ENCODE measurements at regions not wholly inside any gene's neighbourhood (a gene's known extent, or its start where the extent isn't known, plus 50 kb on each side); places are given as distances from the start of the nearest gene placed in this dataset.

DNA sequence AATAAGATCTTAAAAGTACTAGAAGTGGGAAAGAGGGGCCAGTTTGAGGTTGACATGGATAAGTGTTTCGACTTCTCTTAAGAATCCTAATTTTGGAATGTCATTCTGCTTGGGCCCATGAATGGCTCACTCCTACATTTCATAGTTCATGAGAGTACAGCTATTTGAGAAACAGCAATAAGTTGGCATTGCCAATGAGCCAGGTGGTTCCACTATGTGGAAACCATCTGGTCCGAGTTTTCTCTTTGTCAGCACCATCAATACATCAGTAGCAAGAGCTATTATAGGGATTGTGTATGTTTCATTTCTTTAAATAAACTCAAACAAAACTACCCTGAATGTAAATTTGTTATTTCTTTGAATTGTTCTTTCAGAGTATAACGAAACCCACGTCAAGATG is 78.1 kb upstream of the NEBL start:
- DNase-seq (ENCODE audit: low spot score) = no peak

DNA sequence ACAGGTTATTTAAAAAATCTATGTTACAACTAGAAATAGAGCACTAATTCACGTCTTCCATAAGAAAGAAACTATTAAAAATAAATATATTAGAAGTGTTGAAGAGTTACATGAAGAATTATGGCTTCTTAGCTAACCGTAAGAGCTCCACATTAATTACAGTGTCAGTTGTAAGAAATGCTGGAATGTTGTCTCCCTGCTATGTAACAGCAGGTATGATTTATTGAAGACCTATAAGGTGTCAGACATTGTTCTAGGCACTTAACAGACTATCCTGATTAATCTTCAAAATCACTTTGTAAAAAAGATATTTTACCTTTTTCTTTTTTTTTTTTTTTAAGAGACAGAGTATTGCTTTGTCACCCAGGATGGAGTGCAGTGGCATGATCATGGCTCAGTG is 75.8 kb upstream of the NEBL start:
- no peak for DNase-seq (ENCODE audit: low spot score)

DNA sequence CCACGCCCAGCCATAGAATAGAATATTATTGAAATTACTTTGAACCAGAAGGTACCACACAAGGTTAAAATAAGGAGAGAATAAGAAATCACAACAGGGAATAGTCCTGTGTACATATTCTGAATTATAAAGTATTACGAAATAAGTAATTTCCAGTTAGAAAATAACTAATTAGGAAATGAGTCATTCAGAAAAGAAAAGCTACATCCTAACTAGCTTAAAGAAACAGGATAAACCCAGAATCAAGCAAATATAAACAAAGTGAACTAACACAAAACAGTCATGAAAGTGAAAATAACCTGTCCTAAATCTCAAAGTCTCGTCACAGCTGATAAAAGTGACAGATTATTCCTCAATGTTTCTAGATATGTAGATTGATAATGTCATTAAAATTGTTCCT is 74.8 kb upstream of the NEBL start:
- DNase-seq (ENCODE audit: low spot score) = no peak

DNA sequence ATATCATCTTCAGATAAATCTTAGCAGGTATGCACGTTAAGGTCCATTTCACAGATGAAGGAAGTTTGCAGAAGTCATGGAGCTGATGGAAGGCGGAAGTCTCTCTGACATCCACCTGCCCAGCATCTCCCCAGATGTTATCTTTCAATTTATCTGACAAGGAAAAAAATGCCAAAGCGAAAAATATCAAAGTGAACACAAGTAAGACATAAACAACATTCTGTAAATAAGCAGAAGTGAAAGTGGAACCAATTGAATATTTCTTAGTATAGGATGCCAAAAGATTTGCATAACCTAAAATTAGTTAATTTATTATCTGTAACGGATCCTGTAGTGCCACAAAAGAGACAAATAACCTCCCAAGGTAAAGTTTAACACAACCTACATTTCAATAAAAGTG is 73.6 kb upstream of the NEBL start:
- DNase-seq (ENCODE audit: low spot score) = no peak

DNA sequence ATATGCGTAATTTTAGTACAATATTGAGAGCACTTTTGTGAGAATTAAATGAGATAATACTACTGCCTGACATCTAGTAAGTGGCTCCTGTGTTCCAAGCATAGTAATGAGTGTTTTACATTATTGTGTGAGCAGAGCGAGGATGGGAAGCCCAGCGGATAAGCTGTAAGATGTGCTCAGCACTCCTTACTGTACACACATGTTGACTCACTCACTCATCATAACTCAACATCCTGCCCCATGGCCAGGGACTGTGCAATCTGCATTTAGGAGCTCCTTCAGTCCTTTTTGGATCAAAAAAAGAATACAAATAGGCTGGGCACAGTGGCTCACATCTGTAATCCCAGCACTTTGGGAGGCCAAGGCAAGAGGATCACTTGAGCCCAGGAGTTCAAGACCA is 72.9 kb upstream of the NEBL start:
- DNase-seq (ENCODE audit: low spot score) = no peak

DNA sequence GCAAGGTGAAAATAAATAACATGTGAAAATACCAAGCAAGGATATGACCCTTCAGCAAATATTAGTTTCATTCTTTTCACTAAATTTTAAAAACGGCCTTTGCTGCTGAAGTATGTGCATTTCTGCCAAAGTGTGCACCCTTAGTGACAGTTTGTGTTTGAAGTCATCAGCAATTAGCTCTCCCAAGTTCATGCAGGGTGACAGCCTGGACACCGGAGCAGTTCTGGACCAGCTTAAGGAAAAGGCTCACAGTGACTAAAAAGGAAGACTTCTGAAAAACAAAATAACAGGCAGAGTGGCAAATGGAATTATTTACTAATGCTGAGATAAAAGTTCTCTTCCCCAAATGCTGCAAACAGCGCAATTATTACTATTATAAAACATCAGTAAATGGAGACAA is 69.3 kb upstream of the NEBL start:
- DNase-seq (ENCODE audit: low spot score) = no peak

DNA sequence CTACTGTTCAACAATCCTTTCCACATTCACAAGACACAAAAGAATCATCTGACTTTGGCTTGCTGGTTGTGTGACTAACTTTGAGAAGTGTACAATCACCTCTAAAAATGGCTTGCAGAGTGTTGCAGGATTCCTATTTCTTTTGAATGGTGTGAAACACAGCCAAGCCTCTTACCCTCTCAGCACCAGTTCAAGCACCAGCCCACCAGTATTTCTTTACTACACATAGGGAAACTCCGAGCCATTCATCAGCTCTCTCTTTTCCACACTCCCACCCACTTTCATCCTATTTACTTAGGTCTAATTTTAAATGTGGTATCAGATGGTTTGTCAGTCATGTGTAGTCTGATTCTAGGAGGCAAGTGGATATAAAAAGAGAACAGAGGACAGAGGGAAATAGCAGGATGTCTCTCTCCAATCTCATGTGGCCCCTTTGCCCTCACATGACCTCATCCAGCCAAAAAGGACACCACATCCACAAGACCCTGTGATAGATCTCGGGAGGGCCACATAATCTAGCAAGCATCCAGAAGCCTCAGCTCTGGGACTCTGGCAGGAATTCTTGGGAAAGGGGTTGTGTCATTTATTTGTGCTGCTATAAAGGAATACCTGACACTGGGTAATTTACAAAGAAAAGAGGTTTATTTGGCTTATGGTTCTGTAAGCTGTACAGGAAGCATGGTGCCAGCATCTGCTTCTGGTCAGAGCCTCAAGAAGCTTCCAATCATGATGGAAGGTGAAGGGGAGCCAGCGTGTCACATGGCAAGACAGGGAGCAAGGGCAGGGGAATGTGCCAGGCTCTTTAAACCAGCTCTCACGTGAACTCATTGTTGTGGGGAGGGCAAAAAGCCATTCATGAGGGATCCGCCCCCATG is 66.8 kb upstream of the NEBL start:
- DNase-seq (ENCODE audit: low spot score) = no peak

DNA sequence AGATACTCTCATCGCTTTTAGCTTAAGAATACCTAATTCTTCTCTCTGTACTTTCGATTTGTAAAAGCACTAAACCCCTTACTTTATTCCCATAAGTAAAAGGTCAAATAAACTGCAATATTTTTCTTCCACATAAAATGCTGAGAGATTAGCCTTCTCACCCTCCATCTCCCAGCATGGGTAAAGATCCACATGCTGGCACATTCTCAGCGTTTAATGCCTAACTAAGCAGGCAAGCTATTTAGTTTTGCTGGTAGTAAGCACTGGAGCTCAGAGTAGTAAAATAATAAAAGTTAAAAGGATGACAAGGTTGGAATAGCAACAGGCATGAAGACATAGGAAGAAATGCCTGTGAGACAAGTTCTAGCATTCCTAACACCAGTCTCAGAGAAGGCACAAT is 65.9 kb upstream of the NEBL start:
- DNase-seq (ENCODE audit: low spot score) = no peak

DNA sequence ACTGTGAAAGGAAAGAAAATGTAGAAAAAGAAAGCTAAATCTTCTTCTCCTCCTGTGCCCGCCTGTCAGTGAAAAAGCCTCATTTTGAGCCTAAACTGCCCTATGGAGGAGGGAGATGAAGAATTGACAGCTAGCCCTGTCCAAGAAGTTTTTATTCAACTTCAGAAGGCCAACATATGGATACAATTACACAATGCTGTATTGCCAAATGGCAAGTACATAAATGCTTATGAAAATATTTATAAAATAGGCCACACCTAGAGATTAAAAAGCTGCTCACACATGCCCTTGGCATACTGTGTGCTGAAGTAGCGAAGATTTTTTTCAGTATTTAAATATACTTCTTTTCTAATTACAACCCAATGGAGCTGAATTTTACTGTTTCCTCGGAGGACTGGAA is 65.1 kb upstream of the NEBL start:
- DNase-seq (ENCODE audit: low spot score) = no peak

DNA sequence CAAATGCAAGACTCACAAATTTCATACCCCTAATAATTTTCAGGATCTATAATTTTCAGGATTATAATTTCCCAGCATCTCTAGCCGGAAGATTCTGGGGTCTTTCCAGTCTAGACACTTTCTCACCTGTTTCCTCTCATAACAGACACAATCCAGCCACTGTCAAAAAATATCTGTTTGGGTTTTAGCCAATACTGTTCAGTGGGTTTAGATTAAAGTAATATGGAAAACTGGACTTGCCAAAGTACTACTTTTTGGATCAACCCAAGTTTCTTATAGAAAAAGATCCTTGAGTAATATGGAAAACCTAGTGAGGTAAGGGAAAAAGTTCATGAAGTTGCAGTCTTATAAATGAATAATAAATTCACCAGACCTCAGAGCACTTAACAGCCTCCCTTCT is 62.1 kb upstream of the NEBL start:
- DNase-seq (ENCODE audit: low spot score) = no peak

DNA sequence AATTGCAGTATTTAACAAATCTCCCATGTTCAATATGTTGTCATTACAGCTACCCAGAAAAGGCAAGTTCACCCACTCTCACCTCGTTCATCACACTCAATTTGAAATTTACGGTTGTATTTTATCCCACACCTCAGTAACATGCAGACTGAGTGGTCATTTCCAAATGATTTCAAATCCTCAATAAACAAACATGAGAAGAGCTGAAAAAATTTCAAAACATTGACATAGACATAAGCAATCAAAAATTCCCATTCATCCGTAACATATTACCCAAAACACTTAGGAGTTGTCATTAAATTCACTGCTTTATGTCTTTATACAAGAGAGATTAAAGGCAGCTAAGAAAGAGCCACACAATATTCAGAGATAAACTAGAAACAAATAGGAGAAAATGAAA is 61.7 kb upstream of the NEBL start:
- DNase-seq (ENCODE audit: low spot score) = no peak

DNA sequence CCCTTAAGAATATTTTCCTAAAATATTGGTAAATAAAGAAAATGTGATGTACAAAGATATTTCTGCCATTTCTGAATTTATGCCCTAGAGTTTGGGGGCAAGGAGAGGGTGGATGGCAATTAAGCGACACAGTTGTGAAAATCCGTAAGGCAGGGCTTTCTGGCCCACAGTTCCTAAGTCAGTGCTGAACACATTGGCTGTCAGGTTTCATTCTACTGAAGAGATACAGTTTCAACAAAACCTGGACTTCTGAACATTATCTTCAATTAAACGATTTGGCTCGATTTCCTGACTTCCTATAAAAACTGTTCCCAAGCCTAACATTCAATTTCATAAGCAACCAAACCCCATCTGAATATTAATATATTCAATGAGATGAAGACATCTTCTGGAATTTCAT is 61.1 kb upstream of the NEBL start:
- DNase-seq (ENCODE audit: low spot score) = no peak

DNA sequence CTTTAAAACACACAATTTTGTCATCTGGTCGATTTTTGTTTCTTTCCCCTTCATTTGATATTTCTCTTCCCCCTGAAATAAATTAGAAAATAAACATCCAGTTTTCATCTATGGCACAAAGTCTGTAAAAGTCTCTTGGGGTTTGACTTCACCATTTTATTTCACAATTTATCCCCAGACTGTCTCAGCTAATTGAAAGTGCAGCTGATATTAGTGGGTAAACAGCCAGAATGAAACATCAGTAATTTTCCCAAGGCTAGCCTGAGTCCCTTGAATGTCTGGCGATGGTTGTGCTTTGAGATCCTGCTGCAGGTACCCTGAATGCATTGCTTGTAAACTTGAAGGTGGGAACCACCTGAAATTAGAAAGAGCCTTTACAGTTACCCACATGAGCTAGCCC is 60.6 kb upstream of the NEBL start:
- DNase-seq (ENCODE audit: low spot score) = no peak

DNA sequence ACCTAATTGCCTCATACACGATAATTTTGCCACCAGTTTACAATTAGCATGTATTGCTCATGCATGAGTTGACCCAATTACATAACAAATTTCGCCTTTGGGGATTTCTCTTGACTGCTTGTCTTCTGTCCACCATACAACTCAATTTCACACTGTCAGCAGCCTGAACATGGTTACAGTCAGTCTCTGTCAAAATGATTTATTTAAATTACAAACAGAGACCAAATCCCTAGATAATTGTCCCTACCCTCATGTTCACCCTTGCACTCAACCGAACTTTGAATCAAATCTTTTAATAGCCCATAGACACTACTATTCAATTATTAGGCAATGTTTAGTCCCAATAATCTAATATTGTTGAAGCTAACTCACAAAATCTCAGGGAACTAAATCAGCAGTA is 59.7 kb upstream of the NEBL start:
- no peak for DNase-seq (ENCODE audit: low spot score)

DNA sequence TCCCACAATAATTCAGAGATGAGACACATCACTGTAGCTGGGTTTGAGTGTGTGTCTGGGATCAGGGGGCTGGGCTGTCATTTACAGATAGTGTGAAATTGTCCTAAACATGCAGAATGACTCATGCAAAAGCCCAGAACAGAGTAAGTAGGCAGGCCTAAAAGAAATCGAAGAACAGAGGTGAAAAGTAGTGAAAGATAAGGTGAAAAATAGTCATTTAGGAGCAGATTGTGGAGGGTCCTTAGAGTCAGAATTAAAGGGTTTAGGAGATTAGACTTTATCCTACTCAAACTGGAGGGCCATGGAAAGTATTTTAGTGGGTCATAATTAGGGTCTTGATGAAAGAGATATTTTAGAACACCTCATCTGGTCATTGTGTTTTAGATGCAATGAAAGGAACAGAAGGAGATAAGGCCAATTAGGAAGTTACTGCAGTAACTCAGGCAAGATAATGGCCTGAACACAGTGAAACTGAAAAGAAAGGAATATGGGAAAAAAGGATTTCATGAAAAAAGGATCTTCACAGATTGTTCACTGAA is 58.3 kb upstream of the NEBL start:
- DNase-seq (ENCODE audit: low spot score) = no peak

DNA sequence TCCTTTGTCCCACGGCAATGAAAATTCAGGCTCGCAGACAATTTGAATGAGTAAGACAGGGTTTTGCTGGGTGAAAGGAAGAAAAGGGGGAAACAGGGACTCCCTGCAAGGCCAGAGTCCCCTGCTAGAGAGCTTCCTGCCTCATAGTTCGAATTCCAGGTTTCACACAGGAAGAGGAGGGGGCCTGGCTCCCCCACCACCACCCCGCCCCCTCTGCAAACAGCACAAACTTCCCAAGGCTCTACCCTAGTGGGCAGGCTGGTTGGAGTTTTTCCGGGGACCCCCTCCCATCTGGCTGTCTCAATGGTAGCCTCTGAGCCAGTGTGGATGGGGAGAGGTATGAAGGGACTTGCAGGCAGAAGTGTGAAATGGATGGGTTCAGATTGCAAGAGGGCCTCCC is 57.4 kb upstream of the NEBL start:
- DNase-seq (ENCODE audit: low spot score) = no peak

DNA sequence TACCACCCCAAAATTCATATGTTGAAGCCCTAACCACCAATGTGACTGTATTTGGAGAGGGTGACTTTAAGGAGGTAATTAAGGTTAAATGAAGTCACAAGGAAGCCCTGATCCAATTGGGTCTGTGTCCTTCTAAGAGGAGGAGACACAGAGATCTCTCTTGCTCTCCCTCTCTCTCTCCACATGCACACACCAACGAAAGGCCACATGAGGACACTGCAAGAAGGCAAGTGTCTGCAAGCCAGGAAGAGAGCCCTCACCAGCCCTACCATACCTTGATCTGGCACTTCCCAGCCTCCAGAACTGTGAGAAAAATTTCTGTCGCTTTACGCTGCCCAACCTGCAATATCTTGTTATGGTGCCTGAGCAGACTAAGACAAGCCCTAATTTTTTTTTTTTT is 56.0 kb upstream of the NEBL start:
- no peak for DNase-seq (ENCODE audit: low spot score)

DNA sequence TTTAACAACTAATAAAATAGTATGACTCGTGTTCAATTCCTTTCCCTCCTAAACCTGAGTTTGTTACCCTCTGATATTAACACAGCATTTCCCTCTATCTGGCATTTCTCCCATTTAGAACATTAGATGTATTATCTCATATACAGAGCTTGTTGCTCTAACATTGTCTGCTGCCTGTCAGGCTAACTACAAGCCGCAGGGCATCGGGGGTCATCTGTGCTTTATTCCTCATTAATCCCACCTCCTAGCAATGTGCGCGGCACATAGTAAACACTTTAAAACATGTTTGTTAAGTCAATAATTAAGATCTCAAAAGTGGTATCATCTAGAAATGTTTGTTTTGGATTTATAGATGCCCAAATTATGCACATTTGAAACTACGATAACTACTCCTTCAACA is 52.9 kb upstream of the NEBL start:
- no peak for DNase-seq (ENCODE audit: low spot score)

DNA sequence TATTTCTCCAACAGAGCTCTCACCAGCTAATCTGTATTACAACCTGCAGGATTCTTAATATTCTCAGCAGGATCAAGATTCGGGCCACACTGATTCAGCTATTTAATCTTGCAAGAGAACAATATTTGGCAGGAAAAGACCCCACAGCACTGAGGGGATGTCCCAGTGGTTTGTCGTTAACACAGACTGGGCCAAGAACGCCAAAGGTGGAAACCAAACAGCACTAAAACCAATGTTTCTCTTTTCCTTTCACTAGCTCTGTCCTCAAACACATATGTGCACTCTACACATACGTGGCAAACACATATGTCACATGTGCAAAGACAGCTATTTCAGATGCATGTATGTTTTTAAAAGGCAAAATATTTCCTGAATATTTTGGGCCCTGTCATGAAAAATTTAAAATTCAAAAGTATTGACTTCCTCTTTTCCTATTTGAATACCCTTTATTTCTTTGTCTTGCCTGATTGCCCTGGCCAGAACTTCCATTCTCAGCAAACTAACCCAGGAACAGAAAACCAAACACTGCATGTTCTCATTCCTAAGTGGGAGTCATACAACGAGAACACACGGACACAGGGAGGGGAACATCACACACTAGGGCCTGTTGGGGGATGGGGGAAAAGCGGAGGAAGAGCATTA is 51.7 kb upstream of the NEBL start:
- no peak for DNase-seq (ENCODE audit: low spot score)
